ENCODE measurements at regions not wholly inside any gene's neighbourhood (a gene's known extent, or its start where the extent isn't known, plus 50 kb on each side); places are given as distances from the start of the nearest gene placed in this dataset.

DNA sequence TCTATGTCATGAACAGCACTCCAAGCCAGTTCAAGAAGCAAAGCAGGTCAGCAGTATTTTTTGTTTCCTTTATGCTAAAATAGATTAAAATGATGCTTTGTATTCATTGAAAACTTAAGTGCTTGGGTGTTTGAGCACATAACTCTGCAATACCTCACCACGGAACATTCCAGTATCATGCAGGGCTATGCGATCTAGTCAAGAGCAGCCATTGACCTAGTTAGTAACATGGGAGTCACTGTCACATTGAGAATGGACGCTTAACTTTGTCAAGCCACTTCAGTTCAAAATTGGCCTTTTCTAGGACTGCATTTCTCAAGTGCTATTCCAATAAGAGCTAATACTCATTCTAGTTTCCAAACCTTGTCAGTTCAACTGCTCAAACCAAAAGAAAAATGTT, 160.1 kb upstream of the FSTL5 start:
- Histone ChIP-seq H3K27me3 (replicated peaks; ENCODE audit: insufficient read depth) (no peaks in the 10 kb centered on the region), H3K36me3 (no peaks in the 10 kb centered on the region), H3K4me1 (replicated peaks) (no peaks in the 10 kb centered on the region), H3K9me3 (no peaks in the 10 kb centered on the region), H3K27ac (no peak overlapping the region), H3K4me3 (no peak overlapping the region)
- TF ChIP-seq POLR2AphosphoS5 (IDR thresholded peaks at IDR 0.05) (no peak), POLR2A (IDR thresholded peaks at IDR 0.05) (no peak)
- TF ChIP-seq, protein P1, sequence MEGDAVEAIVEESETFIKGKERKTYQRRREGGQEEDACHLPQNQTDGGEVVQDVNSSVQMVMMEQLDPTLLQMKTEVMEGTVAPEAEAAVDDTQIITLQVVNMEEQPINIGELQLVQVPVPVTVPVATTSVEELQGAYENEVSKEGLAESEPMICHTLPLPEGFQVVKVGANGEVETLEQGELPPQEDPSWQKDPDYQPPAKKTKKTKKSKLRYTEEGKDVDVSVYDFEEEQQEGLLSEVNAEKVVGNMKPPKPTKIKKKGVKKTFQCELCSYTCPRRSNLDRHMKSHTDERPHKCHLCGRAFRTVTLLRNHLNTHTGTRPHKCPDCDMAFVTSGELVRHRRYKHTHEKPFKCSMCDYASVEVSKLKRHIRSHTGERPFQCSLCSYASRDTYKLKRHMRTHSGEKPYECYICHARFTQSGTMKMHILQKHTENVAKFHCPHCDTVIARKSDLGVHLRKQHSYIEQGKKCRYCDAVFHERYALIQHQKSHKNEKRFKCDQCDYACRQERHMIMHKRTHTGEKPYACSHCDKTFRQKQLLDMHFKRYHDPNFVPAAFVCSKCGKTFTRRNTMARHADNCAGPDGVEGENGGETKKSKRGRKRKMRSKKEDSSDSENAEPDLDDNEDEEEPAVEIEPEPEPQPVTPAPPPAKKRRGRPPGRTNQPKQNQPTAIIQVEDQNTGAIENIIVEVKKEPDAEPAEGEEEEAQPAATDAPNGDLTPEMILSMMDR (IDR thresholded peaks at IDR 0.05), result no peak
- intact Hi-C loops (cut with DNase I), result no loop called here
- DNase-seq (ENCODE audit: low spot score), result no peak
- 96% methylated on average over 3 of the region's 3 CpGs for WGBS

DNA sequence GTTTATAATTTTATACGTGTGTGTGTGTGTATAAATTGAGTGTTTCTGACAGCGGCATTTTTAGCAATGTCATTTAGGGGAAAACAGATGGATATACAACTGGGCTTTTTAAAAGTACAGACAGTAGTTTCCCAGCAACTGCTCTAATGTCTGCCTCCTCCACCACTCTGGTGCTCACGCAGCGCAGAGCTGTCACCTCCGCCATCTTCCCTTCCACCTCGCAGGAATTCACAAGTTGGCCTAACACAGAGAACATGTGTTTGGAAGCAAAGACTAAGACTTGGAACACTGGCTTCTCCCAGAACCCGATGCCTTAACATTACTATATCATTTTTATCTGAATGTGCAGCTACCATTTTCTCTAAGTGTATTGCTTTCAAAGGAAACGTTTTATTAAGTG, 158.3 kb upstream of the FSTL5 start:
- intact Hi-C loops (cut with DNase I), result no loop called here
- no peak for TF ChIP-seq POLR2AphosphoS5 (IDR thresholded peaks at IDR 0.05)
- TF ChIP-seq, protein P1 (IDR thresholded peaks at IDR 0.05), result no peak
- TF ChIP-seq POLR2A (IDR thresholded peaks at IDR 0.05), result no peak
- no peaks in the 10 kb centered on the region for H3K9me3 ChIP-seq
- no peaks in the 10 kb centered on the region for H3K4me1 ChIP-seq (replicated peaks)
- no peak overlapping the region for H3K4me3 ChIP-seq
- H3K27me3 ChIP-seq (replicated peaks; ENCODE audit: insufficient read depth), result no peaks in the 10 kb centered on the region
- H3K27ac ChIP-seq, result no peak overlapping the region
- DNase-seq (ENCODE audit: low spot score), result no peak
- 87% methylated on average over 8 of the region's 8 CpGs for WGBS
- H3K36me3 ChIP-seq, result no peaks in the 10 kb centered on the region

DNA sequence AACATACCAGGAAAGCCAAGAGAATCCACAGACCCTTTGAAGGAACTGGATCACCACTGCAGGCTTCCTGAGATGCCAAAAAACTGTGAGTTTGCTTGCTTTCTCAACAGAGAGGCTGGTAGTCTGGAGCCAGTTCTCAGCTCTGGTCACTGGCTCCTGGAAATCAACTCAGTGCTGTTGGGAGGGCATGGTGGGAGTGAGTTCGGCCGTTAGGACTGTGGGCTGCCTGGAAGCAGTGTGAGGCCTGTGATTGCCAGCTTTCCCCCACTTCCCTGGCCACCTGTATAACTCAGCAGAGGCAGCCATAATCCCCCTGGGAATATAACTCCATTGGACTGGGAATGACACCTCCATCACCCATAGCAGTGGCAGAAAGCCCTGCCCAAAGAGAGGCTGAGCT, 122.0 kb upstream of the FSTL5 start:
- intact Hi-C loops (cut with DNase I), result no loop called here
- DNase-seq (ENCODE audit: low spot score), result no peak
- no peak for TF ChIP-seq POLR2A (IDR thresholded peaks at IDR 0.05)
- no peak for TF ChIP-seq POLR2AphosphoS5 (IDR thresholded peaks at IDR 0.05)
- TF ChIP-seq, protein P1 (IDR thresholded peaks at IDR 0.05), result no peak
- Histone ChIP-seq H3K27me3 (replicated peaks; ENCODE audit: insufficient read depth) (no peaks in the 10 kb centered on the region), H3K4me3 (no peak overlapping the region), H3K4me1 (replicated peaks) (no peaks in the 10 kb centered on the region), H3K9me3 (no peaks in the 10 kb centered on the region), H3K27ac (no peak overlapping the region), H3K36me3 (no peaks in the 10 kb centered on the region)
- 77% methylated on average over 2 of the region's 2 CpGs for WGBS

DNA sequence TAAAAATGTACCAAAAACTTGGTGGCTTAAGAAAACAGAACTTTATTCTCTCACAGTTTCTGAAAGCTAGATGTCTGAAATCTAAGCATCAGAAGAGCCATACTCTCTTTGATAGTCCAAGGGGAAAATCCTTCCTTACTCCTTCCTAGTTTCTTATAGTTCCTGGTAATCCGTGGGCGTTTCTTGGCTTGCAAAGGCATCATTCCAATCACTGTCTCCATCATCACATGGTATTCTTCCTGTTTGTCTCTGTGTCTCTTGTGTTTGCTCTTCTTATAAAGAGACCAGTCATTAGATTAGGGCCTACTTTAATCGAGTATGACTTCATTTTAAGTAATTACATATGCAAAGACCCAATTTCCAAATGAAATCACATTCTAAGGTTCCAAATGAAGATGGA, 118.9 kb upstream of the FSTL5 start:
- Histone ChIP-seq H3K4me3 (no peak overlapping the region), H3K4me1 (replicated peaks) (no peaks in the 10 kb centered on the region), H3K27ac (no peak overlapping the region), H3K9me3 (no peaks in the 10 kb centered on the region), H3K36me3 (no peaks in the 10 kb centered on the region), H3K27me3 (replicated peaks; ENCODE audit: insufficient read depth) (no peaks in the 10 kb centered on the region)
- TF ChIP-seq, protein P1 (IDR thresholded peaks at IDR 0.05), result no peak
- TF ChIP-seq POLR2A (IDR thresholded peaks at IDR 0.05) (no peak), POLR2AphosphoS5 (IDR thresholded peaks at IDR 0.05) (no peak)
- WGBS, result 68% methylated on average over 3 of the region's 3 CpGs
- no peak for DNase-seq (ENCODE audit: low spot score)
- intact Hi-C loops (cut with DNase I), result no loop called here

DNA sequence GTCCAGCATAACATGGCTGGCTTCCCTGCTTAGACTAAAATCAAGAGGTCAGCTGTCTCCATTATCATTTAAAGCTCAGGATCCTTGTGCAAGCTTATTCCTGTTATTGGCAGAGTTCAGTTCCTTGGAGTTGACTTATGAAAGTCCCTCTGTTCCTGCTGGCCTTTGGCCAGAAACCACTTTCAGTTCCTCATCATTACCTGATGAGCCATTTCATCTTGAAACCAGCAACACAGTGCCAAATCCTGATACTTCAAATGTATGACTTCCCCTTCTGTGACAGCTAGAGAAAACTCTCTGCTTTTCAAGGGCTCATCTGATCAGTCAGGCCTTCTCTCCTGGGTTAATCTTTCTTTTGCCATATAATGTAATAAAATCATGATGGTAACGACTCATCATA, 110.6 kb upstream of the FSTL5 start:
- no peak for DNase-seq (ENCODE audit: low spot score)
- H3K9me3 ChIP-seq, result no peaks in the 10 kb centered on the region
- H3K4me3 ChIP-seq, result no peak overlapping the region
- H3K27ac ChIP-seq, result no peak overlapping the region
- 65% methylated on average over 1 of the region's 1 CpG for WGBS
- no peaks in the 10 kb centered on the region for H3K27me3 ChIP-seq (replicated peaks; ENCODE audit: insufficient read depth)
- no peaks in the 10 kb centered on the region for H3K4me1 ChIP-seq (replicated peaks)
- H3K36me3 ChIP-seq, result no peaks in the 10 kb centered on the region
- TF ChIP-seq POLR2AphosphoS5 (IDR thresholded peaks at IDR 0.05), result no peak
- no peak for TF ChIP-seq POLR2A (IDR thresholded peaks at IDR 0.05)
- TF ChIP-seq, protein P1 (IDR thresholded peaks at IDR 0.05), result no peak
- intact Hi-C loops (cut with DNase I), result no loop called here
